ENCODE measurements at regions not wholly inside any gene's neighbourhood (a gene's known extent, or its start where the extent isn't known, plus 50 kb on each side); places are given as distances from the start of the nearest gene placed in this dataset.
A peak's percentile ranks its signal among the peaks of the same experiment; 100 is the strongest.

GRCh38 chr3:72519946-72520604 is 328.2 kb downstream of the SHQ1 start:
- Histone ChIP-seq H2BK15ac (ENCODE audit: low read depth, low read length) (no peak overlapping the region), H2AK5ac (ENCODE audit: insufficient read length, low read length) (no peak overlapping the region), H4K5ac (ENCODE audit: insufficient read length, low read depth, low read length) (no peak overlapping the region), H3T11ph (ENCODE audit: low read length) (no peak overlapping the region), H4K20me1 (ENCODE audit: control insufficient read depth, insufficient read depth, insufficient read length) (no peaks in the 10 kb centered on the region), H3K79me1 (ENCODE audit: insufficient read depth, low read depth, low read length, poor library complexity, severe bottlenecking) (no peaks in the 10 kb centered on the region), H2BK20ac (ENCODE audit: low read depth, low read length, poor library complexity, severe bottlenecking) (no peak overlapping the region), H3K18ac (ENCODE audit: insufficient read length, low read depth, low read length) (no peak overlapping the region), H3K9me3 (ENCODE audit: control insufficient read depth, low read depth, low read length) (no peaks in the 10 kb centered on the region), H3K4ac (ENCODE audit: low read depth, low read length) (no peak overlapping the region), H3K27ac (ENCODE audit: insufficient read length, low read depth, low read length) (no peak overlapping the region), H3K9ac (ENCODE audit: extremely low read depth, insufficient read length, low read length) (no peak overlapping the region), H4K8ac (replicated peaks; ENCODE audit: insufficient read length, low read depth, low read length) (no peak overlapping the region), H3K14ac (ENCODE audit: insufficient read depth, low read length) (no peak overlapping the region; the same call in 1 of the 2 replicates), H3K23me2 (ENCODE audit: insufficient read length, low read depth, low read length, poor library complexity, severe bottlenecking) (no peaks in the 10 kb centered on the region), H2AFZ (ENCODE audit: low read length) (no peak overlapping the region), H2BK12ac (ENCODE audit: insufficient read length, low read depth, low read length) (no peak overlapping the region), H3K23ac (ENCODE audit: insufficient read length, low read depth, low read length) (no peak overlapping the region), H2BK120ac (ENCODE audit: low read depth, low read length, poor library complexity, severe bottlenecking) (no peak overlapping the region), H3K56ac (ENCODE audit: insufficient read length, low read depth, low read length) (no peak overlapping the region), H3K27me3 (ENCODE audit: insufficient read depth, low read length) (no peaks in the 10 kb centered on the region), H2BK5ac (ENCODE audit: insufficient read length, low read length) (no peak overlapping the region), H3K4me1 (ENCODE audit: insufficient read depth, low read length) (0 out of 2 replicates have a peak, but pooled peaks cover 2% of the 10 kb centered on the region), H3K79me2 (ENCODE audit: insufficient read depth, low read length) (no peaks in the 10 kb centered on the region), H3K4me2 (ENCODE audit: insufficient read depth, insufficient read length, low read length) (no peak overlapping the region), H4K91ac (ENCODE audit: insufficient read length, low read depth, low read length) (no peak overlapping the region)
- no CpG with 5 or more reads among the region's 4 CpGs for WGBS (ENCODE audit: extremely low coverage, insufficient read length, low lambda C conversion rate)
- Mint-ChIP-seq H3K4me3 (no peak overlapping the region), H3K4me1 (peaks cover 2 to 5% of the 10 kb centered on the region in 2 experiments; a peak in 2 of 4 replicates), H3K9me3 (no peaks in the 10 kb centered on the region), H3K27me3 (ENCODE audit: low read depth) (no peaks in the 10 kb centered on the region; the same call in 1 of the 2 replicates), H3K27ac (peak overlapping the region in 1 of 3 experiments; percentile 9; a peak in 1 of 7 replicates), H3K36me3 (ENCODE audit: insufficient read depth in 1 of 3, low read depth in 3 of 3) (no peaks in the 10 kb centered on the region)
- no peak for TF ChIP-seq CTCF (conservative IDR thresholded peaks at IDR 0.05)
- DNase-seq = no peak

Data from H9 (cell line).